ENCODE measurements at regions not wholly inside any gene's neighbourhood (a gene's known extent, or its start where the extent isn't known, plus 50 kb on each side); places are given as distances from the start of the nearest gene placed in this dataset.

- no peak for TF ChIP-seq CTCF (IDR thresholded peaks at IDR 0.05; ENCODE audit: low read length)
- no peak for TF ChIP-seq EZH2 (IDR thresholded peaks at IDR 0.05; ENCODE audit: borderline replicate concordance, low read length)
These were observed 132.1 kb upstream of the SLC30A5 start for GRCh38 chr5:68961762-68962161.
